ENCODE measurements at regions not wholly inside any gene's neighbourhood (a gene's known extent, or its start where the extent isn't known, plus 50 kb on each side); places are given as distances from the start of the nearest gene placed in this dataset.

- no peak overlapping the region for H3K4me3 ChIP-seq (ENCODE audit: control insufficient read depth, low read depth, low read length)
- TF ChIP-seq CTCF (IDR thresholded peaks at IDR 0.05; ENCODE audit: control insufficient read depth, insufficient read depth, low read depth, low read length, missing control alignments) = no peak
- DNase-seq (ENCODE audit: low read depth) = no peak
Observed at GRCh38 chr1:29601021-29601420, 364.7 kb downstream of the PTPRU start.

DNA sequence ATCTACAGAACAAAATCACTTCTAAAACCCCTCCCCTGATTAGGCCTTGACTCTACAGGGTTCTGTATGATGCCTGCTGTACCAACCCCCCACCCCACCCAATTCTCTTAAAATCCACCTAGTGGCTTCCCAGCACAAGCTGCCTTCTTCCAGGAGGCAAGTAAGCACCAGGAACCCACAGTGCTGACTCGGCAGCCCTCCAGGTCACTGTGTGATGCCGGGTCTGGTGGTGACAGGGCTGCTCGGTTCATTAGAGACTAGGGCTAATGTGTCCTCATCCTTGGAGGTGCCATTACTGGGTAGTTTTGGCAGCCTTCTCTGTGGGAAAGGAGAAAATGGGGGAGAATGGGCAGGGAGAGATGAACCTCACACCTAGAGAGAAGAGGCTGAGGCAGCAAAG lies 363.5 kb downstream of the PTPRU start:
- DNase-seq (ENCODE audit: low read depth) = no peak
- TF ChIP-seq CTCF (IDR thresholded peaks at IDR 0.05; ENCODE audit: control insufficient read depth, insufficient read depth, low read depth, low read length, missing control alignments) = no peak
- no peak overlapping the region for H3K4me3 ChIP-seq (ENCODE audit: control insufficient read depth, low read depth, low read length)

GRCh38 chr1:29599071-29599470 lies 362.7 kb downstream of the PTPRU start:
- no peak for TF ChIP-seq CTCF (IDR thresholded peaks at IDR 0.05; ENCODE audit: control insufficient read depth, insufficient read depth, low read depth, low read length, missing control alignments)
- no peak for DNase-seq (ENCODE audit: low read depth)
- no peak overlapping the region for H3K4me3 ChIP-seq (ENCODE audit: control insufficient read depth, low read depth, low read length)

- no peak for TF ChIP-seq CTCF (IDR thresholded peaks at IDR 0.05; ENCODE audit: control insufficient read depth, insufficient read depth, low read depth, low read length, missing control alignments)
- no peak for DNase-seq (ENCODE audit: low read depth)
- H3K4me3 ChIP-seq (ENCODE audit: control insufficient read depth, low read depth, low read length) = no peak overlapping the region
Observed at GRCh38 chr1:29597861-29598260, 361.5 kb downstream of the PTPRU start.

DNA sequence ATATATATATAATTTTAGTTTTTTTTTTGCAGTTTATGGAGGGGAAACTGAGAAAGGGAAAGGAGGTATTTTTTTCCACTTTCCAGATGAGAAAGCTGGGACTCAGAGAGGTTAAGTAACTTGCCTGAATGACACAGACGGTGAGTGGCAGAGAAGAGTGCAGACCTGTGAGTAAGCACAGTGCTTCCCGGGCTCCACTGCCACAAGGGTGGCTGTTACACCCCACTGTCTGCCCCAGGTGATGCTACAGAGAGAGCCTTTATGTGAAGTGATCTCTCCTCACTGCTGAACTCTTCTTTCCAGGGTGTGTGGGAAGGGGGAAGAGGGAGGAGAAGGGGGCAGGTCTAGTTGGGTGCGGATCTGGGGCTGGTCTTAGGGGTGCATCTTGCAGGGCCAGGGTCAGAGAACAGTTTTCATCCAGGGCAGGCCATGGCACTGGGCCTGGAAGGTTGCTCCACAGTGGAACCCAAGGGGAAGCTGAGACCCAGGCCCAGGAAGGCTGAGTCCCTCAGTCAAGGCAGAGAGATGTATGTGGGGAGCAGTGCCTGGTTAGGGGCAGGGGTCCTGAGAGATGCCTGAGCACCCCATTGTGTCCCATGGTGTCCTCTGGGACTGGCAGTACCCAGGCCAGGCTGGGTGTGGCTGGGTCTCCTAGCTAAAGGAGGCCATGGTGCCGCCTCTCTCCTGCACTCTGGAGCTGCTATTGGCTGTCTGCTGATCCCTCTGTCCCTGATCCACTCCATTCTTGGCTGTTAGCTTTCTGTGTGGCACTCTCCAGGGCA lies 357.5 kb downstream of the PTPRU start:
- no peak overlapping the region for H3K4me3 ChIP-seq (ENCODE audit: control insufficient read depth, low read depth, low read length)
- no peak for TF ChIP-seq CTCF (IDR thresholded peaks at IDR 0.05; ENCODE audit: control insufficient read depth, insufficient read depth, low read depth, low read length, missing control alignments)
- no peak for DNase-seq (ENCODE audit: low read depth)

DNA sequence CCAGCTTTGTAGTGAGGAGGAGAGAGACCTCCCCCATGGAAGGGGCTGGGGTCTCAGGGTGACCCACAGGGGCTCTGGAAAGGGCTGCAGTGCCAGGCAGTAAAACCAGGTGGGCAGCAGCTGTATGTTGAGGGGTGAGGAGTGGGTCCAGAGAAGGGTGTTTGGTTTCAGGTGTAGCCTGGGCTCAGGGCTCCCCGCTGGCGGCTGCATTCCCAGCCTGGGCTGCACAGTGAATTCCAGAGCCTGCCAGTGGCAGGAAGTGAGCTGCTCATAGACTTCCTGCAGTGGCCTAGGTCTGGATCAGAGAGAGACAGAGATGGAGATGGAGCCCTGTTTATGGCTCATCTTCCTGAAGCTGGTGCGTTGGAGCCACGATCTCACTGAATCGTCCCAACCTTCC lies 356.4 kb downstream of the PTPRU start:
- H3K4me3 ChIP-seq (ENCODE audit: control insufficient read depth, low read depth, low read length) = no peak overlapping the region
- no peak for TF ChIP-seq CTCF (IDR thresholded peaks at IDR 0.05; ENCODE audit: control insufficient read depth, insufficient read depth, low read depth, low read length, missing control alignments)
- DNase-seq (ENCODE audit: low read depth) = no peak

All from AG09309 (cell line).